HG03196 (cell line): ENCODE measurements at regions not wholly inside any gene's neighbourhood (a gene's known extent, or its start where the extent isn't known, plus 50 kb on each side); places are given as distances from the start of the nearest gene placed in this dataset.

Experiments used
- ATAC-seq: cut with Tn5 transposase; IDR thresholded peaks from one replicate; pipeline ENCODE4 v1.9.1; 2021; ENCODE audit not compliant: unreplicated experiment

DNA sequence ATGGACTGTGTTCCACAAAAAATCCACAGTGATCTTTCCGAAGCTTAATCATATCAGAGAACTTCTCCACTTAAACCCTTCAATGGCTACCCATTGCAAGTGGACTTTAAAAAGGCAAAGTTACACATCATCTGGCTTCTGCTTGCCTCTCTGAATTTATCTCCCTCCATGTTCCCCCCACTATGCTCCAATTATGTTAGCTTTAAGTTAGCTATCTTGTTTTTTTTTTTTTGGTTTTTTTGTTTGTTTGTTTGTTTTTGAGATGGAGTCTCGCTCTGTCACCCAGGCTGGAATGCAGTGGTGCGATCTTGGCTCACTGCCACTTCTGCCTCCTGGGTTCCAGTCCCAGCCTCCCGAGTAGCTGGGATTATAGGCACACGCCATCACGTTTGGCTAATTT is 166.4 kb upstream of the ADGRL2 start:
- no peak for ATAC-seq

DNA sequence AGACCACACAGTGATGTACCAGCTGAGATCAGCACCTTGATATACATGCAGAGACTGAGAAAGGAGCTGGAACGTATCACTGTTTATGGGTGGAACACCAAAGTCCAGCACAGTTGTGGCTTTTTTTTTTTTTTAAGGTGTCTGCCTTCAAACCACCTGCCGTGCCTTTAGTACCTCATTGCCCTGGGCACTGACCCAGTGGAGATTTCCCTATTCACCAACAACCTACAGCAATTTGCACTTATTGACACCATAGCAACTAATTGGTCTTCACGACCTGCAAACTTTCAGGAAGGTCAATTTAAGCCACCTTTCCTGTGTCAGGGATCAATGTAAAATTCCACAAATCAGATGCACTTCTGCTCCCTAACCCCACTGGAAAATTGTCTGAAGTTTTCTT is 181.6 kb upstream of the ADGRL2 start:
- ATAC-seq: no peak

DNA sequence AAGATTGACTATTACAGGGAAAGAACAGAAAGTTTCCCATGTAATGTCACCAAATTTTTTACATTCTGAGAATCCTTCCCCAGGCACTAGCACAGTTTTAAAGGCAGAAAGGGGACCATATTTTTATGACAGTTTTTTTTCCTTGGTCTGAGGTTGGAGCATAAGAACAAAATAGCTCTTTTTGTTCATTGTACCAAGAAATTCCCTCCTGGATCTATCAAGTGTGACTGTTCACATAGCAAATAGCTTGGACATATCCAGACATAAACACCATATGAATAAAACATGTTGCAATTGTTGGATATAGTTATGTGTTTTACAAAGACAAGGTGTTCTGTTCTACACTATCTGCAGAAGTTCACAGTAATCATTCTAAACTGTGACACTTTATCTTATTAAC is 182.4 kb upstream of the ADGRL2 start:
- ATAC-seq: no peak

DNA sequence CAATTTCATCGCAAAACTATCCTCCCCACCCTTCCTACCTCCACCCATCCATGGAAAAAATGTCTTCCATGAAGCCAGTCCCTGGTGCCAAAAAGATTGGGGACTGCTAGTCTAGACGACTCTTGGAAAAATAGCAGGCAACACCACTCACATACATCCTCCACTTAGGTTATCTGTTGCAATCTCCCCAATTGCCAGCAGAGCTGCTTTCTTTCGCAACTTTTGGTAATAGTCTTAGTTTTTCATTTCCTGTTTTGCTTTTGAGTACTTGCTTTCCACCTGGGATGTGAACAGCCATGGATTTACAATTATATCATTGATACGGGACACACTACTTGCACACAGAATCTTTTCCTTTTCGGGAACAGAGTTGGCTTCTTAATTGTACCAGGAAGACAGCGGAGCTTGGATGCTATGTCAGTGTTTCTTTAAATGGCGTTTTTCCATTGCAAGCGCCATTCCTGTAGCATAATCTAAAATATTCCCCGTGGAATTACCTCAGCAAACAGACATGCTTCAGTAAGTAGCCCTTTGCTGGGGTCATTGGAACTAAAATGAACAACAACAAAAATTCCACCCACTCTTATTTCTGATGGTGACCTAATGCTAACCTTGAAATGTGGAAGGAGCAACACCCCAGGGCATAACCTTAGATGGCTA is 183.3 kb upstream of the ADGRL2 start:
- ATAC-seq: no peak

DNA sequence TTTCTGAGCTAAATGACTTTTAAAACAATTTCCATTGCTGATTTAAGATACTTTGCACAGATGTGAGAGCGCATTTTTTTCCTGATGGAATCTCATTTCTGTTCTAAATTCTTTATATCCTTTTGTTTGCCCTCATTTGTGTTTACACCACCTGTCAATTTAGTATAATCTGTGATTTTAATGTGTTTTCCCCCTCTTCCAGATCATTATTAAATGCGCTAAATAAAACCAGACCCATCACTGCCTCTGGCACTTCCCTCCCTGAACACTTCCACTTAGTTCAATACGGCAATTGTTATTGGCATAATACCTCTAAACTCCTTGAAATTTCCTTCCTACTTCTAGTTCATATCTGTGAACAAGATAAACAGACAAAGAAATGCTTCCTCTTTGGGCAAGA is 186.9 kb upstream of the ADGRL2 start:
- no peak for ATAC-seq

DNA sequence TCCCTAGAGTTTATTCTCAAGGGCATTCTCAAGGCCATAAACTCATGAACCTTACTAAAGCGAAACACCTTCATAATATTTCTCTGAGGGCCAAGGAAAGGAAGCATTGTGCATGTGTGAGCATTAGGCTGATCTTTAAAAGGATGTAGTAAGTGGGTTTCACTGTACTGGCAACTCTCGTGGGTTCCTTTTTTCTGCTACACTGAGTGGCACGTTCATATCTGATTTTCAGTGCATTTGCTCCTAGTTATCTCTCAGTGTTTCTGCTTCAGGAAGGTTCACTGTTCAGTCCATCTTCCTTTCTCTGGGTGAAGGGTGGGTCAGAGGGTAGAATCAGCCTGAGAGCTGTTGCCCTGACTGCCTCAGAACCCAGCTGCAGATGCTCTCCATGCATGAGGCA is 192.8 kb upstream of the ADGRL2 start:
- no peak for ATAC-seq

DNA sequence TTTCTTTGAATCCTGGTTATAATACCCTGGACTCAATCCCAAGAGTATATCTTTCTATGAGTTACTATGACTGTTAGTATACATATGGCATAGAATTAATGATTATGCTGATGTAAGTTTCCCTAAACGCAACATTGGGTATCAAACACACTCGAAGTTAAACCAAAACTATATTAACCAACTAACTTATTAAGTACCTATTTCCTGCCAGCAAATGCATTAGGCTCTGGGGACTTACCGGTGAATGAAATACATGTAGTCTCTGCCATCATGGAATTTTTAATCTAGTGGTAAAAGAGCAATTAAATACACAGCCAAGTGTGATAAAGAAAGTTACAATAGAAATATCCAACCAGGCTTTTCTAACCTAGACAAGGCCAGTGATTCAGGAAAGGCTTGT is 193.6 kb upstream of the ADGRL2 start:
- no peak for ATAC-seq

- no peak for ATAC-seq
These were observed 194.1 kb upstream of the ADGRL2 start for GRCh38 chr1:81606656-81607055.

- ATAC-seq: no peak
These were observed 195.7 kb upstream of the ADGRL2 start for GRCh38 chr1:81605023-81605422.

GRCh38 chr1:81600878-81601622 is 199.7 kb upstream of the ADGRL2 start:
- ATAC-seq: no peak

DNA sequence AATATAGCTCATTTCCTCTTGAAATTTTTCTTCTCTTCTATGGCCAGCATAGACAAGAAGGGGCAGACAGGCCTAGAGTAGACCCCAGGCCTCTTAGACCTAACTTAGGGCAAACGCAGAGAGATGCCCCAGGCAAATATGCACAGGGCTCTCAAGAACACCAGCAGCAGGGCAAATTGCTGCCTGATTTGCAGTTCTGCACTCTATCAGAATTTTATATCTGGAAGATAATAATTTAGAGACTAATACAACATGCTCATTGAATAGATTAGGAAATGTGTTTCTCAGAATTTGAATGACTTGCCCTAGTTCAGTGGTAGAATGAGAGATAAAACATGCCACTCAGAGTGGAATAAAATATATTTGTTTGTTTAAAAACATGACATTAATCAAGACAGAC is 200.4 kb upstream of the ADGRL2 start:
- no peak for ATAC-seq

DNA sequence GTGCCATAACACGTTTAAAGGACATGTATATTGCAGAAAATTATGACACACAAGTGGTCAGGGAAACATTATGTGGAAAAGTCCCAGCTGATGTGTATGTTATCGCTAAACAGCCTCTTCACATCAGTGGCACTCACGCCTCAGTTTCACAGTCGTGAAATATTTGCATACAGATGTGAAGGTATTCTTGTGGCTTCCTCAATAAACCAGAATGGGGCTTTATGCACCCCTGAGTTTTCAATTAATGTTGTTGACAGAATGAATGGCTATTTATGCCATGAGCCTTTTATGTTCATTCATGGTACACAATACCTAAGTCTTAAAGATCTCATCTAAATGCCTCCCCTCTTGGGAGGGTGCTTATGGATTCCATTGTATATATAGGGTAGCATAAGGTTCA is 202.1 kb upstream of the ADGRL2 start:
- no peak for ATAC-seq

DNA sequence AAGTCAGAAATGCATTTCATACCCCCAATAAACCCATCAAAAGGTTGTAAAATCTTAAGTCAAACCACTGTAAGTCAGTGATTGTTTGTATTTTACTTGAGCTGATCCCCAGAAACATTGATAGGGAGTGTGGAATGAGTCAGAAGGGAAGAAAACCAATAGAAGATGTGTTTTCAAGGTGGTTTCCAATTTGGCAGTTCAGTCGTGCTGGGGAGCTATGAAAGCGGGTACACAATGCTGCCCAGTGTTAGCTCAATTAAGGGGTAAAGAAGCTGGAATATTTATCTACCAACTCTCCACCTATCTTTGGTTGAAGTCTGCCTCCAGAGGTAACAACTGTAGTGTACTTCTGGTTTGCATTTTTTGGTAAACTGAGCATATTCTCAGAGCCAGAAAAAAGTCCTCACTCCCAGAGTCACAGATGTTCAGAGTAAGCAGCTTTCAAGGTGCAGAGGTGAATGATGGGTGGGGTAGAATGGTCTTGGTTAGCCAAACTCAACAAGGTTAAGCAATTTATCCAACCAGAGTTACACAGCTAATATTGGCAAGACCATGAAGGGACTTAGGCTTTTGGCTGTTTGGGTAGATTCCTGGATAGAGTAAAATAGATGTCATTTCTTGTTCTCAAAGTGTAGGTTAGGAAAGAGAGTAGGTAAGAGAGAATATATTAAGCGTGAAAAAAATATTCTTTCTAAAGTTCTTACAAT is 202.9 kb upstream of the ADGRL2 start:
- ATAC-seq: no peak

DNA sequence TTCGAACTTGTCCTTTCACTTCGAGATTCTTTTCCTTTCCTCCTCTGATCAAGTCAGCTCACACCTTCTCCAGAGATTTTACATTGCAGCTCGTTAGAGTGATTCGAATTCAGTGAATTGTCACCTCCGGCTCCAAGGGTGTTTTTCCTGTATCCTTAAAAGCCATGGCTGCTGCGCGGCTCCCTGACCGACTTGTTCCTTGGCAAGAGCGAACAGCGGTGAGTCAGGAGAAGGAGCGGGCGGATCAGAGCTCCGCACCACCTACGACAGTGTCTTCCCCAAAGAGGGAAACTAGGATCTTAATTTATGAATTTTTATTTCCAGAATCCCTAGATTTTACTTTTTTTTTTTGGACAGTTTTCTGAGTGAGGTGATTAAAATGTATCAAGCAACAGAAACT is 204.4 kb upstream of the ADGRL2 start:
- no peak for ATAC-seq

DNA sequence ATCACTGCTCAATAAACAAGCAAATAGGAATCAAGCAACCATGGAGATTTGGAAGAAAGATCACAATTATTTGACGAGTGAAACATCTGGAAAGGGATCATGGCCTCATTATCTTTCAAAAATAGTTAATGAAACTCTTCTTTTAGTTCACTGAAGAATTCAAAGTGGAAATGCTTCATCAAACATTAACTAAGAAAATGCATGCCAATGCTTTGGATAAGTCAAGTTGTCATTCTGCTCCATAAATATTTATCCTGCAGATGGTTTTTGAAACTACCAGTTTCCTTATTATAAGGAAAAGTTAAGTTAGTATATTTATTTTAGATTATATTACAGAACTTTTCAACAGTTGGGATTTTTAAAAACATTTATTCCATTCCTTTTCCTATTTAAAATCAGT is 206.5 kb upstream of the ADGRL2 start:
- no peak for ATAC-seq

DNA sequence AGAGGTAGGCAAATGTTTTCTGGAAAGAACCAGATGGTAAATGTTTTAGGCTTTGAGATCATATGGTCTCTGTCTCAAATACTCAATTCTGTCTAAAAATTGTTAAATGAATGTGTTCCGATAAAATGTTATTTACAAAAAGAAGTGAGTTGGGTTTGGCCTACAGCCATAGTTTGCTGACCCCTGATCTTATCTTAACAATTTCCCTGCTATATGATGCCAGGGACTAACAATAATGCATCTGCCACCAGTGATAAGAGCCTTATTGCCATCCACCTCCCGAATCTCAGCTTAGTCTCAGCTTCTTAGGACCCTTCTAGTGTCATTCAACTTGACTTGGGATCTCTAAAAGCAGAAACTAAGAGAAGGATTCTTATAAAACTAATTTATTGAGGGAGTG is 208.5 kb upstream of the ADGRL2 start:
- no peak for ATAC-seq

- no peak for ATAC-seq
These were observed 210.6 kb upstream of the ADGRL2 start for GRCh38 chr1:81590171-81590570.

GRCh38 chr1:81588149-81588548 is 212.6 kb upstream of the ADGRL2 start:
- no peak for ATAC-seq

DNA sequence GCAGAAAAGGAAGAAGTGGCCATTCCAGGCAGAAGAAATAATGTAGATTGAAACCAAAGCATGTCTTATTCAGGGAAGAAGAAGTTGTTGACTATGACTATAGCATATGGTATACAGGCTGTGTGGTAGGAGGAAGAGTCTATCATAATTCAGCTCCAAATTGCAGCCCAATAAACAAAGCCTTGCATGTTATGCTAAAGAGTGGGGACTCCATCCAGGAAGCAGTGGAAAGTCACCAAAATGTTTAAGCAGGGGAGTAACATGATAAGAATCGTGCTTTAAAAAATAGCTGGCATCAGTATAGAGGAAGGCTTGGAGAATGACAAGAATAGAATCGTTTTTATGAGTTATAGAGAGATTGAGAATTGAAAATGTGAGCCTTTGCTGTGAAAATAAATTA is 213.3 kb upstream of the ADGRL2 start:
- no peak for ATAC-seq

GRCh38 chr1:81585371-81585770 is 215.4 kb upstream of the ADGRL2 start:
- no peak for ATAC-seq

DNA sequence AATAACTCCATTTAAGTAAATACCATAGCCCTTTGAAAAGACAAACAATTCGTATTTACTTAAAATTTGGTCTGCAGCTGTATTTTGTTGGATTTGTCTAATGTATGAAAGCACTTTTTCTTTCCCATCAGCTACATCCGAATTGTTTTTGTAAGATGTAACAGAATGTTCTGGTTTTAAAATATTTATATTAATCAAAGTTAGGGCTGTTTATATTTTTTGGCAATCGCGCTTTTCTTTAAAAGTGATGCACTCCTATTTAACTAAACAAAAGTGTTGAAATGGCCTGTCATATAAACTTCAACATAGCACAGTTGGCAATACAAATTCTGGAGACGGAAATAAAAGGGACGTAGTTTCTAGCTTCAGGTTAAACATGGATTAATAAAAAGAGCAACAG is 216.3 kb upstream of the ADGRL2 start:
- ATAC-seq: no peak

GRCh38 chr1:81583878-81584277 is 216.9 kb upstream of the ADGRL2 start:
- no peak for ATAC-seq
